ENCODE measurements at regions not wholly inside any gene's neighbourhood (a gene's known extent, or its start where the extent isn't known, plus 50 kb on each side); places are given as distances from the start of the nearest gene placed in this dataset.
A peak's percentile ranks its signal among the peaks of the same experiment; 100 is the strongest.

DNA sequence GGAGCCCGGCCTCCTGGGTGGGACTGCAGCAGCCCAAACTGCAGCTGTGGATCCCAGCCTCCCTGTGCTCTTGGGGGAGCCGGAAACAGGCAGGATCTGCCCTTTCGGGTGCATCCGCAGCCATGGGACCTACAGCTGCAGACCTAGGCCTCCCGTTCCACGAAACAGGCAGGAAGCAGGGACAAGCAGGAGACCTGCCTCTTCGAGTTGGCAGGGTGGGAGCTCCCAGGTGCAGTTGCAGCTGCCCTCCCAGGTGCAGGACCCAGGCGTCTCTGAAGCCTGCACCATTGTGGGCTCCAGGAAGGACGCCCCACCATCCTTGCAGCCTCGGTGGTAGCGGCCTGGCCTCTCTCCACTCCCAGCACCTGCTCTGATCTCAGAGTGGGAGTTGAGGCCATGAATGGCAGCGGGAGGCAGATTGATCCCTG, 189.0 kb upstream of the KLHL1 start:
- Histone ChIP-seq H3K4me3 (no peak overlapping the region), H3K36me3 (no peaks in the 10 kb centered on the region), H3K27ac (no peak overlapping the region), H3K4me1 (no peaks in the 10 kb centered on the region), H3K9me3 (peaks cover 9% of the 10 kb centered on the region), H3K27me3 (ENCODE audit: low read depth) (no peaks in the 10 kb centered on the region)
- ATAC-seq (peak in 1 of 2 donors; percentile 38), DNase-seq (no peak)
- intact Hi-C loops (cut with DNase I): no loop called here
- TF ChIP-seq, protein P1, sequence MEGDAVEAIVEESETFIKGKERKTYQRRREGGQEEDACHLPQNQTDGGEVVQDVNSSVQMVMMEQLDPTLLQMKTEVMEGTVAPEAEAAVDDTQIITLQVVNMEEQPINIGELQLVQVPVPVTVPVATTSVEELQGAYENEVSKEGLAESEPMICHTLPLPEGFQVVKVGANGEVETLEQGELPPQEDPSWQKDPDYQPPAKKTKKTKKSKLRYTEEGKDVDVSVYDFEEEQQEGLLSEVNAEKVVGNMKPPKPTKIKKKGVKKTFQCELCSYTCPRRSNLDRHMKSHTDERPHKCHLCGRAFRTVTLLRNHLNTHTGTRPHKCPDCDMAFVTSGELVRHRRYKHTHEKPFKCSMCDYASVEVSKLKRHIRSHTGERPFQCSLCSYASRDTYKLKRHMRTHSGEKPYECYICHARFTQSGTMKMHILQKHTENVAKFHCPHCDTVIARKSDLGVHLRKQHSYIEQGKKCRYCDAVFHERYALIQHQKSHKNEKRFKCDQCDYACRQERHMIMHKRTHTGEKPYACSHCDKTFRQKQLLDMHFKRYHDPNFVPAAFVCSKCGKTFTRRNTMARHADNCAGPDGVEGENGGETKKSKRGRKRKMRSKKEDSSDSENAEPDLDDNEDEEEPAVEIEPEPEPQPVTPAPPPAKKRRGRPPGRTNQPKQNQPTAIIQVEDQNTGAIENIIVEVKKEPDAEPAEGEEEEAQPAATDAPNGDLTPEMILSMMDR (IDR thresholded peaks at IDR 0.05): no peak

DNA sequence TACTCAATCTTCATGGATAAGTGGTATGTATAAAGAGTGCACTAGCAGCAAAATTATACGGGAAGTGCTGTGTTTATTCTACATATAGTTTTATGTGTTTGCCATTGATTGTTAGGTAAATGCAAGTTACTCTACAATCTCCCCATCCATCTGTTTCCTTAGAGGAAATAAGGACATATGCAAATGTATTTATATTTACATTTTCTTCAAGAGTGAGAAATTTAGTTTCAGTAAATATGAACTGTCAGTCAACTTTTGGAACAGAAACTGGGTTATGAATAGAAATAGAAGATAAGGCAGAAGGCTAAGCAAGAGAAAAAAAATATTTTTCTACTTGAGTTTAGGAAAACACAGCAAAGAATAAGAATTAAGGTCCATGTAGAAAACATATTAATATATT, 176.1 kb upstream of the KLHL1 start:
- DNase-seq: no peak
- Histone ChIP-seq H3K4me3 (no peak overlapping the region), H3K27ac (no peak overlapping the region), H3K27me3 (ENCODE audit: low read depth) (no peaks in the 10 kb centered on the region), H3K36me3 (no peaks in the 10 kb centered on the region), H3K9me3 (no peaks in the 10 kb centered on the region), H3K4me1 (no peaks in the 10 kb centered on the region)
- intact Hi-C loops (cut with DNase I): no loop called here
- no peak for ATAC-seq
- TF ChIP-seq, protein P1 (IDR thresholded peaks at IDR 0.05): no peak

DNA sequence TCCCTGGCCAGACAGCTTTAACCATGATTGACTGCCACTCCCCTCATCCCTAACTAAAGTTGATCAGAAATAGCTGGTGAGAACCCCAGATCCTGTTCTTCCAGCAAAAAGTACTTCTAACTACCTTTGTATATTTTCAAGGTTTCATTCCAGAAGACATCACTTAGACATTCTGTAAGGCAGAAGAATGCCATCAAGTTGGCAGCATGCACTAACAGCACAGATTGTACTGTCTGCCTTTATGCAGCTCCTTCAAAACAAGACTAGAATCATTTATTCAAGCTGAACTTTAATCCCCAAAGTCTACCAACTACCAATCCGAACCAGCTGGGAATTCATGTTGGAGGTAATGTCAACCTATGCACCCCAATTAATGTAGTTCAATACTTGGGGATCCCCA, 167.6 kb upstream of the KLHL1 start:
- Histone ChIP-seq H3K27me3 (ENCODE audit: low read depth) (no peaks in the 10 kb centered on the region), H3K4me1 (no peaks in the 10 kb centered on the region), H3K27ac (no peak overlapping the region), H3K9me3 (no peaks in the 10 kb centered on the region), H3K36me3 (no peaks in the 10 kb centered on the region), H3K4me3 (no peak overlapping the region)
- TF ChIP-seq, protein P1 (IDR thresholded peaks at IDR 0.05): no peak
- no peak for DNase-seq
- ATAC-seq: no peak
- intact Hi-C loops (cut with DNase I): no loop called here

DNA sequence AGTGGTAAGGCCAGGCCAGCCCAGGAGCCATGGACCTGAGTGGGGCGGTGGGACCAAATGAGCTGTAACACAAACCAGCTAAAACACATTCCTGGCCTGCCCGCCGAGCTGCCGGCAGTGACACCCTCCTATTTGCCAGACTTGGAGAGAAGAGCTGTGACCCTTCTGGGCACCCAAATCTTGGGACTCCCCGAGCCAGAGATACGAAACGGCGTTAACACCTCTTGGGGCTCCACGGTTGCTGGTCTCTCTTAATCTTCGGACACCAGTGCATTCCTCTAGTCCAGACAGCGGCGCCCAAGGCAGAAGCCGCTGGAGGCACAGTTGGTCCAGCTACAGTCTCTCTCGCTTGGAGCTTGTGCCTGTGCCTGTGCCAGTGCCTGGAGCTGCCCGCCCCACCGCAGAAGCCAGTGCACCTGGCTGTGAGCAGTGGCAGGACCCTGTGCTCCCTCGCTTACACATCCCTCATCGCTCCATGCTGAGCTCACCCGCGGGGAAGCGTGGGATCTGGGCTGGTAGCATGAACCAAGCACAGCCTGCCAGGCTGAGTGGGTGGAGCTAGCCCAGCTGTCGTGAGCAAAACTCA, 147.2 kb upstream of the KLHL1 start:
- TF ChIP-seq, protein P1 (IDR thresholded peaks at IDR 0.05): no peak
- Histone ChIP-seq H3K4me3 (no peak overlapping the region), H3K9me3 (no peaks in the 10 kb centered on the region), H3K36me3 (no peaks in the 10 kb centered on the region), H3K27me3 (ENCODE audit: low read depth) (no peaks in the 10 kb centered on the region), H3K4me1 (no peaks in the 10 kb centered on the region), H3K27ac (no peak overlapping the region)
- intact Hi-C loops (cut with DNase I): no loop called here
- DNase-seq (no peak), ATAC-seq (peak in 1 of 2 donors; percentile 33)

DNA sequence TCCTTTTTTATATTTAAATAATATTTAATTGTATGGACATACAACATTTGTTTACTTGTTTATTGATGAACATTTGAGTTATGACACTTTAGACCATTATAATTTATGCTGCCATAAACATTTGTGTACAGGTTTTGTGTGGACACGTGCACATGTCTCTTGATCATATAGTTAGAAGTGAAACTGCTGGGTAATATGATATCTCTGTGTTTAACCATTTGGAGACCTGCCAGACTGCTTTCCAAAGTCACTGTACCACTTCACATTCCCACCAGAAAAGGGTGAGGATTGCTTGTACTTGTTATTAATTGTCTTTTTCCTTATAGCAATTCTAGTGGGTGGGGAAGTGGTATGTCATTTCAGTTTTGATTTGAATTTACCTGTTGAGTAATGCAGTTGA, 145.6 kb upstream of the KLHL1 start:
- no peak overlapping the region for H3K27ac ChIP-seq
- DNase-seq: no peak
- no peaks in the 10 kb centered on the region for H3K27me3 ChIP-seq (ENCODE audit: low read depth)
- H3K9me3 ChIP-seq: no peaks in the 10 kb centered on the region
- intact Hi-C loops (cut with DNase I): no loop called here
- no peak overlapping the region for H3K4me3 ChIP-seq
- no peaks in the 10 kb centered on the region for H3K36me3 ChIP-seq
- H3K4me1 ChIP-seq: no peaks in the 10 kb centered on the region
- TF ChIP-seq, protein P1 (IDR thresholded peaks at IDR 0.05): no peak
- no peak for ATAC-seq
